ENCODE measurements at regions not wholly inside any gene's neighbourhood (a gene's known extent, or its start where the extent isn't known, plus 50 kb on each side); places are given as distances from the start of the nearest gene placed in this dataset.
A peak's percentile ranks its signal among the peaks of the same experiment; 100 is the strongest.
"Not testable (repeated sequence)": the region's sequence is repeated elsewhere in the genome, so short reads cannot be mapped to it uniquely, and the experiment has no call there.

GRCh38 chr18:59971144-59971543 lies 71.3 kb downstream of the PMAIP1 start:
- H3K4me3 ChIP-seq; H3K36me3 ChIP-seq; DNase-seq; H3K27me3 ChIP-seq; H3K9me3 ChIP-seq (replicated peaks); H3K4me1 ChIP-seq; H3K27ac ChIP-seq: not testable (repeated sequence)

- DNase-seq; H3K4me3 ChIP-seq; H3K36me3 ChIP-seq; H3K4me1 ChIP-seq; H3K27me3 ChIP-seq; H3K27ac ChIP-seq; H3K9me3 ChIP-seq (replicated peaks): not testable (repeated sequence)
Observed at GRCh38 chr18:59969477-59970028, 69.8 kb downstream of the PMAIP1 start.

- H3K9me3 ChIP-seq (replicated peaks) = no peaks in the 10 kb centered on the region
- H3K27ac ChIP-seq = no peak overlapping the region
- H3K4me3 ChIP-seq = no peak overlapping the region
- H3K4me1 ChIP-seq = no peaks in the 10 kb centered on the region
- H3K36me3 ChIP-seq = no peaks in the 10 kb centered on the region
- H3K27me3 ChIP-seq = no peaks in the 10 kb centered on the region
- no peak for DNase-seq
Observed at GRCh38 chr18:59968583-59968982, 68.8 kb downstream of the PMAIP1 start.

GRCh38 chr18:59967878-59968277 lies 68.1 kb downstream of the PMAIP1 start:
- Histone ChIP-seq H3K4me3 (no peak overlapping the region), H3K27ac (no peak overlapping the region), H3K4me1 (no peaks in the 10 kb centered on the region), H3K9me3 (replicated peaks) (no peaks in the 10 kb centered on the region), H3K36me3 (no peaks in the 10 kb centered on the region), H3K27me3 (no peaks in the 10 kb centered on the region)
- DNase-seq = no peak

GRCh38 chr18:59966913-59967312 lies 67.1 kb downstream of the PMAIP1 start:
- Histone ChIP-seq H3K9me3 (replicated peaks) (no peaks in the 10 kb centered on the region), H3K27ac (no peak overlapping the region), H3K36me3 (no peaks in the 10 kb centered on the region), H3K4me1 (no peaks in the 10 kb centered on the region), H3K27me3 (no peaks in the 10 kb centered on the region), H3K4me3 (no peak overlapping the region)
- no peak for DNase-seq

DNA sequence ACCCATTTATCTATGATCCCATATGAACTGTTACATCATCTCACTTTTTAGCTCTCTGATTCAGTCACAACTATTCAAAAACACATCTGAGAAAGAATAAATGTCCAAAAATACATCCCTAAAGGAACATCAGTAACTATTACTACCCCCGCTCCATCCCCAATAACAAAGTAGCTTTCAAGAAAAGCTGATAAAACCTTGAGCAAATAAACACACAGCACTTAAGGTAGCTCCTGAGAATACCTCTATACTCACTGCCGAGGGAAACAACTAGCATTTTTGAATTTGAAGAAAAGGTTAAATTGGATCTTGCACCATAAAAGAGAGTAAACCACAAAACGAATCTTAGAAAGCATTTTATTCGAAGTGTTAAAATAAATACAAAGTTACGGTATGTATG lies 63.4 kb downstream of the PMAIP1 start:
- H3K27me3 ChIP-seq = no peaks in the 10 kb centered on the region
- H3K36me3 ChIP-seq = no peaks in the 10 kb centered on the region
- no peak overlapping the region for H3K4me3 ChIP-seq
- H3K27ac ChIP-seq = no peak overlapping the region
- H3K4me1 ChIP-seq = peaks cover 11% of the 10 kb centered on the region
- no peaks in the 10 kb centered on the region for H3K9me3 ChIP-seq (replicated peaks)
- no peak for DNase-seq

DNA sequence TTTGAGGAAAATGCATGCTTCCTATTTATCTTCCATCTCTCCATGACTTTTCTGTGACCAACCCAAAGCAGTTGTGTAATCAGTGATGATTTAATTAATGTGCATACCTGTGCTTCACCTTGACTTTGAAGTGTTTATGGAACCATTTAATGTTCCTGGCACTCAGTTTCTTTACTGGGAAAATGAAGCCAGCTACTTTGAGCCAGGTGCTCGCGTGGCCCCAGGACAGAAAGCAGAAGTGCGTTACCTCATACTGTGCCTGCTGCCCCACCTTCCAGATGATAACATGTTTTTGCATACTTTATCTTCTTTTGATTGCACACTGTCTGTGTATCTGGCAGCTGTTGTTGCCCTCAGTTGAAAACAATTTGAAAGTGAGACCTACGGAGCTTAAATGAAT lies 61.3 kb downstream of the PMAIP1 start:
- Histone ChIP-seq H3K27ac (no peak overlapping the region), H3K9me3 (replicated peaks) (no peaks in the 10 kb centered on the region), H3K36me3 (no peaks in the 10 kb centered on the region), H3K4me3 (no peak overlapping the region), H3K4me1 (peaks cover 20% of the 10 kb centered on the region), H3K27me3 (no peaks in the 10 kb centered on the region)
- no peak for DNase-seq

GRCh38 chr18:59960272-59960671 lies 60.5 kb downstream of the PMAIP1 start:
- Histone ChIP-seq H3K9me3 (replicated peaks) (no peaks in the 10 kb centered on the region), H3K36me3 (no peaks in the 10 kb centered on the region), H3K27ac (no peak overlapping the region), H3K4me3 (no peak overlapping the region), H3K27me3 (no peaks in the 10 kb centered on the region), H3K4me1 (peaks cover 20% of the 10 kb centered on the region)
- DNase-seq = no peak

DNA sequence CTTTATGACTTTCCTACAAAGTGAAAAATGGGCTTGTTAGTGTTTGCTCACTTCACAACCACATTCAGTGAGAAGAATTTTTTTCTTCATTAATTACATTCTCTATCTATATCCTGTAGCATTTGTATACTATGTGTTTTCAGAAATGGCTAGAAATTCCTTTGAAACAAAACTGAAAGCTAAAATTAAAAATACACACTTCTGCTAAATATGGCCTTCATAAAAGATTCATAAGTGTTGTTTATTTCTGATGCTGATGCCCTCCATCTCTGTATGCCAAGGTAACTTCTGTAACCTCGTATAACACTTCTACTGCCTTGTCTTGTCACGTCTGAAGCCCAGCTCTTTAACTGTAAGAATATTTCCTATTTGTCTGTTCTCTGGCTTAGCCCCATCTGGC lies 59.8 kb downstream of the PMAIP1 start:
- Histone ChIP-seq H3K27ac (no peak overlapping the region), H3K4me3 (no peak overlapping the region), H3K9me3 (replicated peaks) (no peaks in the 10 kb centered on the region), H3K36me3 (no peaks in the 10 kb centered on the region), H3K4me1 (peaks cover 20% of the 10 kb centered on the region), H3K27me3 (no peaks in the 10 kb centered on the region)
- DNase-seq = no peak

DNA sequence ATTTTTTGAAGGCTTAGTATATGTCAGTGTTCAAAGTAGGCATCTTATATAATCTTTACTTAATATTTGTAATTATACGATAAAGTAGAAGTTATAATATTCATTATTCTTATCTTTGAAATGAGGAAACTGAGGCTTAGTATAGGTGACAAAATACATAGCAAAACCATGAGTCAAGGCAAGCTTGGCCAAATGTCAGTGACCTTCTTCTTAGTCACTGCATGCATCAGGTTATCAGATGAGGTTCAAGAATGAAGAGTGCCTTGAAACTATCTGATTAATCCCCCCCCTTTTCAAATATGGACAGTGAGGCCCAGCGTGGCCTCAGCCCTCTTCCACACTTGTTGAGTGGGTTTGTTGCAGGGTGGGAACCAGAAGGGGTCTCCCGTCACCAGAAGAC lies 59.3 kb downstream of the PMAIP1 start:
- Histone ChIP-seq H3K27me3 (no peaks in the 10 kb centered on the region), H3K4me1 (peaks cover 23% of the 10 kb centered on the region), H3K36me3 (no peaks in the 10 kb centered on the region), H3K4me3 (no peak overlapping the region), H3K27ac (no peak overlapping the region), H3K9me3 (replicated peaks) (no peaks in the 10 kb centered on the region)
- DNase-seq = no peak

DNA sequence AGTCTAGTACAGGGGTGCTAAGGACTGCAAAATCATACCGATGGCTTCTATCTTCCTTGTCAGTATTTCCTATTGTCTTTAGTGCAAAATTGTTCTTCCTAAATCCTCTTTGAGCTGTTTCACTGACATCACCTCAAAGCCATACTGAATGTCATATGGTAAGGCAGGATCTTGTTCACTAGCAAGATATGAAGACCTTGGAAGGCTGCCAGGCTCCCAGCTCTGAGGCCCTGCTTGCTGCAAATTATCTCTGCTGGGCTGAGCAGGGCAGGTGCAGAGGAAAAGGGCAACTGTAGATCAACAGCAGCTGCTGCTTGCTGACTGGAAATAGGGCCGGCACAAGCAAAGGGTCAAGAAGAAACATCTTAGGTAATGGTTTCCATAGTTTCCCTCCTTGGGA lies 58.2 kb downstream of the PMAIP1 start:
- peak; percentile 94 to 96 for DNase-seq
- no peaks in the 10 kb centered on the region for H3K36me3 ChIP-seq
- H3K27ac ChIP-seq = peak overlapping the region; percentile 52
- H3K9me3 ChIP-seq (replicated peaks) = no peaks in the 10 kb centered on the region
- no peaks in the 10 kb centered on the region for H3K27me3 ChIP-seq
- no peak overlapping the region for H3K4me3 ChIP-seq
- peaks cover 23% of the 10 kb centered on the region for H3K4me1 ChIP-seq

GRCh38 chr18:59954755-59955156 lies 55.0 kb downstream of the PMAIP1 start:
- Histone ChIP-seq H3K27me3 (no peaks in the 10 kb centered on the region), H3K36me3 (no peaks in the 10 kb centered on the region), H3K27ac (no peak overlapping the region), H3K4me3 (no peak overlapping the region), H3K4me1 (peaks cover 27% of the 10 kb centered on the region), H3K9me3 (replicated peaks) (no peaks in the 10 kb centered on the region)
- DNase-seq = no peak

- H3K36me3 ChIP-seq = no peaks in the 10 kb centered on the region
- H3K9me3 ChIP-seq (replicated peaks) = no peaks in the 10 kb centered on the region
- H3K4me1 ChIP-seq = peaks cover 26% of the 10 kb centered on the region
- no peaks in the 10 kb centered on the region for H3K27me3 ChIP-seq
- no peak overlapping the region for H3K4me3 ChIP-seq
- no peak overlapping the region for H3K27ac ChIP-seq
- no peak for DNase-seq
Observed at GRCh38 chr18:59954241-59954640, 54.4 kb downstream of the PMAIP1 start.
